IPS-20b (cell line): ENCODE measurements at regions not wholly inside any gene's neighbourhood (a gene's known extent, or its start where the extent isn't known, plus 50 kb on each side); places are given as distances from the start of the nearest gene placed in this dataset.

Experiments
- H3K27ac ChIP-seq: one replicate; pipeline ENCODE4 v1.5.1; 2013; ENCODE audit warnings: low read length
- H3K27me3 ChIP-seq: 2 replicates; pipeline ENCODE4 v1.6.1; 2013; ENCODE audit warnings: mild to moderate bottlenecking, low read length, inconsistent platforms; ENCODE audit not compliant: insufficient read depth
- H3K36me3 ChIP-seq: 2 replicates; pipeline ENCODE4 v1.6.1; 2013; ENCODE audit warnings: low read depth, mild to moderate bottlenecking, inconsistent platforms, low read length, moderate library complexity; ENCODE audit not compliant: insufficient read depth
- H3K4me1 ChIP-seq: 2 replicates; pipeline ENCODE4 v1.6.1; 2013; ENCODE audit warnings: mild to moderate bottlenecking, control low read depth, inconsistent platforms, low read length, moderate library complexity; ENCODE audit not compliant: insufficient read depth
- H3K4me3 ChIP-seq: 2 replicates; pipeline ENCODE4 v1.5.1; 2013; ENCODE audit warnings: mild to moderate bottlenecking, low read length, inconsistent platforms
- H3K9ac ChIP-seq: 2 replicates; pipeline ENCODE4 v1.6.1; 2013; ENCODE audit warnings: low read depth, mild to moderate bottlenecking, inconsistent platforms, low read length, moderate library complexity
- H3K9me3 ChIP-seq: 2 replicates; pipeline ENCODE4 v1.6.1; 2013; ENCODE audit warnings: mild to moderate bottlenecking, low read depth, low read length, inconsistent platforms; ENCODE audit not compliant: insufficient read depth

GRCh38 chr10:131688304-131688703, 212.5 kb upstream of the PPP2R2D start:
- Histone ChIP-seq H3K36me3 (no peaks in the 10 kb centered on the region), H3K9ac (no peak overlapping the region), H3K9me3 (no peaks in the 10 kb centered on the region), H3K4me1 (peaks cover 13% of the 10 kb centered on the region; the same call in 1 of the 2 replicates), H3K27ac (no peak overlapping the region), H3K4me3 (no peak overlapping the region), H3K27me3 (no peaks in the 10 kb centered on the region)

GRCh38 chr10:131689016-131689415, 211.8 kb upstream of the PPP2R2D start:
- Histone ChIP-seq H3K9me3 (no peaks in the 10 kb centered on the region), H3K4me3 (no peak overlapping the region), H3K9ac (no peak overlapping the region), H3K27ac (no peak overlapping the region), H3K4me1 (peaks cover 13% of the 10 kb centered on the region; the same call in 1 of the 2 replicates), H3K36me3 (no peaks in the 10 kb centered on the region), H3K27me3 (no peaks in the 10 kb centered on the region)

- no peak overlapping the region for H3K9ac ChIP-seq
- H3K4me3 ChIP-seq = no peak overlapping the region
- H3K36me3 ChIP-seq = no peaks in the 10 kb centered on the region
- H3K4me1 ChIP-seq = peaks cover 13% of the 10 kb centered on the region; the same call in 1 of the 2 replicates
- no peak overlapping the region for H3K27ac ChIP-seq
- H3K9me3 ChIP-seq = no peaks in the 10 kb centered on the region
- no peaks in the 10 kb centered on the region for H3K27me3 ChIP-seq
Measured at GRCh38 chr10:131689486-131689885, 211.3 kb upstream of the PPP2R2D start.

DNA sequence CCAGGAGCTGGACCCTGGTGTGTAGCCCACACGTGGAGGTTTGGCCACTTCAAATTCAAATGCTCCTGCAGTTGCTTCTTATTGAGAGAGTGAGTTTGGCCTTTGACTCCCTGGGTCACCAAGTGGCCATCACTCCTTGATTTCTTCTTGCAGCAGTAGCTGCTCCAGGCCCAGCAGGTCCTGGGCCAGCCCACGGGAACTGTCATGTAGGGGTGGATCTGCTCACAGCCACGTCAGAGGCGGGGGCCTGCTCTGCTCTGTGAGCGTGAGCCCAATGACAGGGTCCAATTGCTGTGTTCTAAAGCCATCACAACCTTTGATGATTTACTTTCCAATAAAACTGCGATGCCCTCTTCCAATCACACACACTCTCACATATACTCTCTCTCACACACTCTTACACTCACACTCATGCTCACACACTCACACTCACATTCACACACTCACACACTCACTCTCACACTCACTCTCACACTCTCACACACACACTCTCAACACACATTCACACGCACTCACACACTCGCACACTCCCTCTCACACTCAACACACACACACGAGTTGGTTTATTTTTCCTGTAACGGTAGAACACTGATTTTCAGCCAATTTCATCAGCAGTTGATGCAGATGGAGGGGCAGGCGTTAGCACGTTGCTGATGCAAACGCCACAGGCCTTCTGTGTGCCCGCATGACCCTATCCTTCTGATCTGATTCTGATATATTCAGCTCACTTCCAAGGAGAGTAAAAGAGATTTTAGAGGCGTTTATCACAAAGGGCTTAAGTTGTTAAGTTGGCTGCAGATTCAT, 210.7 kb upstream of the PPP2R2D start:
- H3K9me3 ChIP-seq = no peaks in the 10 kb centered on the region
- H3K27ac ChIP-seq = no peak overlapping the region
- H3K4me3 ChIP-seq = no peak overlapping the region
- no peak overlapping the region for H3K9ac ChIP-seq
- peaks cover 13% of the 10 kb centered on the region; the same call in 1 of the 2 replicates for H3K4me1 ChIP-seq
- H3K36me3 ChIP-seq = no peaks in the 10 kb centered on the region
- no peaks in the 10 kb centered on the region for H3K27me3 ChIP-seq

GRCh38 chr10:131690805-131691239, 210.0 kb upstream of the PPP2R2D start:
- Histone ChIP-seq H3K9me3 (no peaks in the 10 kb centered on the region), H3K9ac (no peak overlapping the region), H3K4me1 (peaks cover 13% of the 10 kb centered on the region; the same call in 1 of the 2 replicates), H3K36me3 (no peaks in the 10 kb centered on the region), H3K4me3 (no peak overlapping the region), H3K27ac (no peak overlapping the region), H3K27me3 (no peaks in the 10 kb centered on the region)

DNA sequence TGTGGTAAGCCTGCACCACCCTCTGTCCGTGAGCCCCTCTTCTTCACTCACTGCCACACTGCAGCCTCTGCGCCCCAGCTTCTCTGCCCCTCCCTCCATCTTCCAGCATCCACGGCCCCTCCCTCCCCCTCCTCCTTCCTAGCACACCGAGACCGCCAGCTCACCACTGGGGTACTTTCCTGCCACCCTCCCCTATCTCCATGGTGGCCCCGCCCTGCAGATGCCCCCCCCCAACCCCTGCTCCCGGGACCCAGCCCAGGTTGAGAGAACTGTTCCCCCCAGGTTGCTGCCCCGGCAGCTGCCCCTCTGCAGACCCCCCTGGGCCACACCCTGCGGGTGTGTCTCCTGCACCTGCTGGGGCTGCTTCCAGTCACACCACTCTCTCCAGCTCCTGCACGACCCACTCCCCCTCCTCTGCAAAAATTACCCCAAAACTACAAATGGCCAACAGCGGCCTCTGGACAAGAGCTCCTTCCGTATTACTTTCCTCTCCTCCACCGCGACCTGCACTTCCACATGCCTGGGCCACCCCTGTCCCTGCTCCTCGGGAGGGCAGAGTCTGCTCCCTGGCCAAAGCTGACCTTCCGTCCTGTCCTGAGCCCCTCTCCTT, 209.2 kb upstream of the PPP2R2D start:
- Histone ChIP-seq H3K4me3 (no peak overlapping the region), H3K36me3 (no peaks in the 10 kb centered on the region), H3K9ac (no peak overlapping the region), H3K9me3 (no peaks in the 10 kb centered on the region), H3K27ac (no peak overlapping the region), H3K4me1 (peaks cover 10% of the 10 kb centered on the region; the same call in 1 of the 2 replicates), H3K27me3 (no peaks in the 10 kb centered on the region)

DNA sequence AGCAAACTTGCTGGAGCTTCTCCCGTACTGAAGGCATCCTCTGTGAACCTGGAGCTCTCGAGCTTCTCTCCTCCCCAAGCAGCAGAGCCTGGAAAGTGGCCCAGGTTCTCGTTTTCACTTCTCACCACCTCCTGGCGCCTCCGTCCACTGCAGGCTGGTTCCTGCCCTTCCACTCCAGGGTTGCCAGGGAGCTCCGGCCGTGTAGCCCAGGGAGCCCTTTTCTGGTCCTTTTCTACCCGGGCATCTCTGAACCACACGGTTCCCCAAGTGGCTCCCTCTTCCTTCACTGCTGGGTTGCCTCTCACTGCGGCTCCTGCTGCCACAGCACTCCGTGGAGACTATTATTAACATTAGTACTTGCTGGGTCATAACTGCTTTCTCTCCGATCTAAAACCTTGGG, 208.6 kb upstream of the PPP2R2D start:
- no peaks in the 10 kb centered on the region for H3K36me3 ChIP-seq
- no peaks in the 10 kb centered on the region for H3K9me3 ChIP-seq
- H3K4me1 ChIP-seq = peaks cover 5% of the 10 kb centered on the region; the same call in 1 of the 2 replicates
- H3K27ac ChIP-seq = no peak overlapping the region
- H3K27me3 ChIP-seq = no peaks in the 10 kb centered on the region
- H3K4me3 ChIP-seq = no peak overlapping the region
- H3K9ac ChIP-seq = no peak overlapping the region

GRCh38 chr10:131692686-131693334, 208.0 kb upstream of the PPP2R2D start:
- Histone ChIP-seq H3K9me3 (no peaks in the 10 kb centered on the region), H3K4me1 (no peaks in the 10 kb centered on the region), H3K4me3 (no peak overlapping the region), H3K27me3 (no peaks in the 10 kb centered on the region), H3K9ac (no peak overlapping the region), H3K36me3 (no peaks in the 10 kb centered on the region), H3K27ac (no peak overlapping the region)

GRCh38 chr10:131693766-131694165, 207.0 kb upstream of the PPP2R2D start:
- no peak overlapping the region for H3K4me3 ChIP-seq
- H3K36me3 ChIP-seq = no peaks in the 10 kb centered on the region
- no peaks in the 10 kb centered on the region for H3K27me3 ChIP-seq
- H3K9ac ChIP-seq = no peak overlapping the region
- no peaks in the 10 kb centered on the region for H3K9me3 ChIP-seq
- no peak overlapping the region for H3K27ac ChIP-seq
- no peaks in the 10 kb centered on the region for H3K4me1 ChIP-seq

GRCh38 chr10:131694168-131694780, 206.5 kb upstream of the PPP2R2D start:
- Histone ChIP-seq H3K36me3 (no peaks in the 10 kb centered on the region), H3K27me3 (no peaks in the 10 kb centered on the region)

DNA sequence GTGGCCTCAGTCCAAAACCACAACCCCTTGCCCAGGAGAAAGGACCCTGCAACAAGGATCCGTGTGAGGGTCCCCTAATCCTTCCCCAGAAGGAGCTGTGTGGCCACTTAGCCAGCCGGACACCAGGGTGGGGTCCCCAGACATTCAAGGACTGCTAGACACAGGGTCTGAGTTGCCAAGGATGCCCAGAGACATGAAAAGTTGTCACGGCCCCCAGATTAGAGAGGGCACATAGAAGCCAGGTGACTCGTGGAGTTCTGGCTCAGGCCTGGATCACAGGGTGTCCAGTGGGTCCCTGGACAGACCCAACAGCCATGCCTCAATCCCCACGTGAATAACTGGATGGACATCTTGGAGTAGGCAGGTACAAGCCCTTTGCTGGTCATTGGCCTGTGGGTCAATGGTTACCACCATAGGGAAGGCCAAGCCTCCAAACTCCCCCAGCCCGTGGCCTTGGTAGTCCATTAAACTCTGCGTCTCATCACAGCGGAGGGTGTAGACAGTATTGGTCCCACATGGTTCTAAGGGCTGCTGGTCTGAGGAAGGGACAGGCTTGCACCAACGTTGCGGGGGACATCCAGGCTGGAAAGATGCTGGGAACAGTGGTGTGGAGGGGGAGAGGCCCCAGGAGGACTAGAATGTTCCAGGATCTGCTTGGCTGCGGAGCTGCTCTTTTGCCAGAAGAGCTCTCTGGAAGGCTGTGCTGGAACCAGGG, 205.9 kb upstream of the PPP2R2D start:
- Histone ChIP-seq H3K36me3 (no peaks in the 10 kb centered on the region), H3K9me3 (no peaks in the 10 kb centered on the region)

More at GRCh38 chr10:131694168-131694780, 206.5 kb upstream of the PPP2R2D start:
- Histone ChIP-seq H3K9ac (no peak overlapping the region), H3K9me3 (no peaks in the 10 kb centered on the region), H3K4me3 (no peak overlapping the region), H3K27ac (no peak overlapping the region), H3K4me1 (no peaks in the 10 kb centered on the region)

More for the DNA sequence above, 205.9 kb upstream of the PPP2R2D start:
- H3K4me3 ChIP-seq = no peak overlapping the region
- H3K27ac ChIP-seq = no peak overlapping the region
- H3K27me3 ChIP-seq = no peaks in the 10 kb centered on the region
- no peak overlapping the region for H3K9ac ChIP-seq
- H3K4me1 ChIP-seq = no peaks in the 10 kb centered on the region
